Activated naive CD4-positive, alpha-beta T cell treated with Interleukin-2 at 50 U/mL for 16 hours (primary cell): ENCODE measurements at regions not wholly inside any gene's neighbourhood (a gene's known extent, or its start where the extent isn't known, plus 50 kb on each side); places are given as distances from the start of the nearest gene placed in this dataset.

Source experiments
- DNase-seq: peaks from one replicate; pipeline ENCODE4 v3.0.0-alpha.2; 2020

DNA sequence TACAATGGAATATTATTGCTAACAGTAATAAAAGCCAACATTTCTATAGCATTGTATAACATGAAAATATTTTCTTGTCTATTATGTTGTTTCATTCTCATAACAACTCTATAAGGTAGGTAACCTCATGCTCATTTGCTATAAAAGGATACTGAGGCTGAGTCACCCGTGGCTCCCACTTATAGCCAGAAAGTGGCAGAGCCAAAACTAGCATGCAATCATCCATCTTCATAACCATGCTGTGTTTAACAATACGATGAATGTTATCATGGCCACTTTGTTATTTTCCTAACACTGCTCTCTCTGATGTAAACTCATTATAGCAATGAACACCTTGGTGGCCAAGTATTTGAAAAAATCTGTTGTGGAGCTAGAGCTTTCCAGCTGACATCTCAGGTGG, 80.8 kb upstream of the JUN start:
- DNase-seq: no peak

DNA sequence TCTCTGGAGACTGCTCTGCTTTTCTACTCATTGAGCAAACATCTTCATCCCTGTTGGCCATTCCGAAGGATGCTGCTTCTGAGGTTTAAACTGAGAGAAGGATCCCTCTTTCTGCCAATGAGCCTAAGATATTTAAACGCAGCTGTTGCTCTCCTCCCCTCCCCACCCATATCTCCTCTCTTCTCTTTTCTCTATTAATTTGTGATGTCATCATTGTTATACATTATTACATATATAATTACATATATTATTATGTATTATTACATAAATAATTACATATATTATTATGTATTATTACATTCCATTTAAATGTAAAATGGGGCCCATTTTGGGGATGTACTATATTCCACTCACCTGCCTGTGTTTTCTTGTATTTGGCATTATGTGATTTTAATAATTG, 82.7 kb upstream of the JUN start:
- DNase-seq: no peak

DNA sequence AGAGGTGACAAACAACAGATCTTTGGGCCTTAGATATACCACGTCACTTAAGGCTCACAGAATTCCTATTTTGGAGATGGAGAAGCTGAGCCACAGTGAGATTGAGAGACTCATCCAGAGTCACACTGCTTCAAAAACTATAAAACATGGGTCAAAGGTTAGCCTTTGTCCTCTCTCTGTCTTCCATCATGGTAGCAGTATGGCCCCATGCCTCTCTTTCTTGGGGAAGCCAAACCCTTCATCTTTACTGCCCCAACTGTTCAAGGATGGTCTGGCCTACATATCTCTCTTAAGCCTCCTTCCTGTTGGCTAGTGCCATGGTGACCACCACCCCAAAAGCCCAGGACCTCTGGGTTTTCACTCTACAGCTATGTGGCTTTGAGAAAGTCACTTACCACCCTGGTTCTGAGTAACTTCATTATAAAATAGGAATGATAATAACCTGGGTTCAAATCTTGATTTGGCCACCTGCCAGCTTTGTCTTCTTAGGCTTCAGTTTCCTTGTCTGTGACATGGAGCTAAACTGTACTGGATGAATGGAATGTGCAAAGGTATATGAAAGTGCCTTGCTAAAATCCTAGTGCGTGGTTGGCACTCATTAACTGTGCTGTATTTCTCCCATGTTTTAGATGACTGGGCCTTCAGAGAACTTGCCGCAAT, 85.9 kb upstream of the JUN start:
- no peak for DNase-seq

DNA sequence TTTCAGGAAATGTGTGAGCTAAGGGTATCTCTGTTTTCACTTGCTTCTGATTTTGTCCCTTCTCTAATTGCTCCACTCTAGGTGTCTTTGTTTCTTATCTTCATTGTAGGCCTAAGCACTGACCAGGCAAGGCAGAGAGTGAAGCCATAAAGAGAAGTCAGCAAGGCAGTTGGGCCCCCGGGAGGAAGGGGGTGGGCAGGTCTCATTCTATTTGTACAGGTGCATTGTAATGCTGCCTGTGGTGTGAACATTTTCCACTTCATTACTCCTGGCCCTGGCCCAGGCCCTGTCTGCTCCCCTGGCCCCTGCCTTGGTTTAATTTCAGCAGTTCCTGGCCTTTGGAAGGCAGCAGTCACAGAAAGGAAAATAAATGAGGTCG, 86.4 kb upstream of the JUN start:
- DNase-seq: no peak

GRCh38 chr1:58874342-58874741, 90.5 kb upstream of the JUN start:
- no peak for DNase-seq

- DNase-seq: no peak
These were observed 91.2 kb upstream of the JUN start for GRCh38 chr1:58874757-58875755.

DNA sequence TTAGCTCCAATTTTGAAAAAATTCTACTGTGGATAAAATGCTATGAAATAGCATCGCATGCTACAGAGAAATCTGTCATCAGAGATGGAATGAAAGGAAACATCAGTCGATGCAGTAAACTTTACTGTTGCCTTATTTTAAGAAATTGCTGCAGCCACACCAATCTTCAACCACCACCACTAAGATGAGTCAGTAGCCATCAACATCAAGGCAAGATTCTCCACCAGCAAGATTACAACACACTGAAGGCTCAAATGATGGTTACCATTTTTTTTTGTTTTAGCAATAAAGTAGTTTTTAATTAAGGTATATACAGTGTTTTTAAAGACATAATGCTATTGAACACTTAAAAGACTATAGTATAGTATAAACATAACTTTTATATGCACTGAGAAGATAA, 95.6 kb upstream of the JUN start:
- no peak for DNase-seq

DNA sequence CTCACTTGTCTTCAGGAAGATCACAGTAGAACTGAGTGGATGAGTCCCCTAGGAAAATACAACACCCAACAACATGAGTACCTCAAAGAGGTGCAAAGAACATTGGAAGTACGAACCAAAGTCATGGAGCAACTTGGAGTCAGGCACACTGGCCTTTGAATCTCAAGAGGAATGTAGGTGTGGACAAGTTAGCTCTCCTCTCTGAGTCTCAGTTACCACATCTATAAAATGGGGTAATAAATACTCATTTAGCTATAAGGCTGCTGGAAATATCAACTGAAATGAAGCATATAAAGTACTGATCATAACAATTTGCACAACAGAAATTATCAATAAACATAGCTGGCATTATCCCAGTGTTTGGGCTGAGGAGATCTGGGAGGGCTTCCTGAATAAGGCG, 96.7 kb upstream of the JUN start:
- DNase-seq: no peak

DNA sequence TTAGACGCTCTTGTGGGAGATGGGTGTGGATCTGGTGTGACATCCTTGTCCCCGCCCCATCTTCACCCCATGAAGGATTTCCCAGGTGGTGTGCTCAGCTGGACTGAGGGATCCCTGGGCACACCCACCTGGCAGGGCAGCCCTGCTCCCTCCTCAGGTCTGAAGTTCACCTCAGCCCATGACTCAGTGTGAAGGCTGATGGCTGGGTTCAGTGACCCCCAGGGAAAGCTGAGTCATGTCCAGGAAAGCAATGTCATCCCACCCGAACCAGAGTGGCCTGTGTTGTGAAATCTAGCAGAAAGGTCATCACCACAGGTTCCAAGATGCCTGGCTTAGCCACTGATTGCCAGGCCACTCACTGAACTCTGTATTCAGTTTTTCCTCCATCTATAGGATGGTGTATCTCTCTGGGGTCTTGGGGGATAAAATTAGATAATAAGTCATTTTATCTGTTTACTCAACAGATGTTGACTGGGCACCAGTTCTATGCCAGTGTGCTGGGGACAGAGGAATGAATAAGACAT, 97.7 kb upstream of the JUN start:
- no peak for DNase-seq

- DNase-seq: no peak
These were observed 98.6 kb upstream of the JUN start for GRCh38 chr1:58882322-58882948.

- DNase-seq: no peak
These were observed 99.4 kb upstream of the JUN start for GRCh38 chr1:58883037-58883887.

GRCh38 chr1:58883888-58884482, 100.1 kb upstream of the JUN start:
- no peak for DNase-seq

GRCh38 chr1:58884706-58885661, 101.1 kb upstream of the JUN start:
- DNase-seq: no peak

DNA sequence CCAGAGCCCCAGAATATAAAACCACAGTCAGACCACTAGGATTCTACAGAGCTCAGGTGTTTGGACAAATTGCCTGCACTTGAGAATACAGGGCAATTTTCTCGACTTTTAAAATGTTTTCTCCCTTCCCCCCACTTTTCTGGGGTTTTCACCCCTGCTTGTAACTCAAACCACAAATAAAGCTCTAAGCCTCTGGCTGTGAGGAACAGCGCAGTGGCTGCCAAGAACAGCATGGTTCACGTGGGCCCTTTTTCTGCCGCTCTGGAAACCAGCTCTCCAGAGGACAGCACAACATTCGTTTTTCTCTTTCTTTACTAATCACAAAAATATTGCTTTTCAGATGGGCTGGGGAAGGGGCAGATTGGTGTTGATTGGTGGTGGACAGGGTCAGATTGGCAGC, 102.2 kb upstream of the JUN start:
- no peak for DNase-seq

DNA sequence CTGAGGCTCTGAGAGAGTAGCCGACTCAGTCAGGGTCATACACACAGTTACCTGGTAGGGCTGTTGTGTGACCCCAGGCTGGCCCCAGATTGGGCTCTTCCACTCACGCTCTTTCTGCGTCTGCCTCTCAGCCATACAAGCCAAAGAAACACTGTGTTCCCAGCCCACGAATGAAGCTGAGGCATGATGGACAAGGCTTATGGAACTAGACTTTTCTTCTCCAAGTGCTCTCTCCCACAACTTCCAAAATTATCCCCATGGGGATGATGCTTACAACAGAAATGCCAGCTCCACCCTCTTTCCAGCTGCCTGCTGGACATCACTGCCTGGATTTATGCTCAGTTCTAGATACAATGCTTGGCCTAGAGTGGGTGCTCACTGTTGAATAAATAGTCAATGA, 102.8 kb upstream of the JUN start:
- no peak for DNase-seq

DNA sequence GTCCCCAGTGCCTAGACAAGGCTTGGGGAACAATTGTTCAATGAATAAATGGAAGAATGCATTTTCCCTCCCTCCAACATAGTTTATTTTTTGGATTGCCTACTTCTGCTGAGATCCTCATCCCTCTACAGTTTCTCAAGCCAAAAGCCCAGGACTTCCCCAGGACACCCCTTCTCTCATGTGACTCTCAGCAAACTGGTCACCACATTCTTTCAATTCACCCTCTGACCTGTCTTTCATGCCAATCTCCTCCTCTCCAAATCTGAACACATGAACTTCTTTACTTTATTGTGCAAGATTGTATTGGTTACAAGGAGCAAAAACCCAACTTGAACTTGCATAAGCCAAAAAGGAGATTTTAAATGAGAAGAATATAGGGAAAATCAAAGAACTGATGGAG, 103.2 kb upstream of the JUN start:
- no peak for DNase-seq

GRCh38 chr1:58888833-58889232, 105.0 kb upstream of the JUN start:
- no peak for DNase-seq

DNA sequence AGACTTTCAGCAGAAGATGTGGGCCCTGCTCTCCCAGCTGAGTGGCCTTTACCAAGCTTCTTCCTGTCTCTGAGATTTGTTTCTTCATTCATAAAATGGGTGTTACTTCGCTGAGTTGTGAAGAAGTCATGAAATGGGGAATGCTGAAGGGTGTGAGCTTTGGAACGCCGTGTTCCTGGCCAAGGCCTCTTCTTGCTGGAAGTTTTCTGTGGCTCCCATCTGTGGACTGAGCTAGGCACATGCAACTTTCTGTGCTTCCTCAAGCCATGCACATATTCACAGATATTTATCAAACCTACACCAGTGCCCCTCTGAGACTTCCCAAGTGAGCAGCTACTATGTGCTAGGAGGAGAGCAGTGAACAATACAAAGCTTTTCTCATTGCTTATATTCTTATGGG, 106.3 kb upstream of the JUN start:
- no peak for DNase-seq

- no peak for DNase-seq
These were observed 106.8 kb upstream of the JUN start for GRCh38 chr1:58890609-58891008.

DNA sequence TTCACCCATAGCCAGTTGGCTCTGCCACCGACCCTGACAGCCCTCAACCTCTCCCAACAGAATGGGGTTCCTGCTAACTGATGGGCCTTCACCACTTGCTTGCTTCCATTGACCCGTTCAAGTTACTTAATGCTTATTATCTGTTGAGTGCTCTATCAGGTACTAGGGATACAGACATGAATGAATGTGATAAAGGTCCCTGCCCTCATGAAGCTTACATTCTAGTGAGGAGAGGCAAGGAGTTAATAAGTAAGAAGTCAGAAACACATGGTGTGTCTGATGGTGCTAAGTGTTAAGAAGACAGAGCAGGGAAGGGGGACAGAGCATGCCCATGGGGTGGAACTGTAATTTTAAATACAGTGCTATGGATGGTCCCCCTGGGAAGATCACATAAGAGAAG, 107.5 kb upstream of the JUN start:
- DNase-seq: no peak

DNA sequence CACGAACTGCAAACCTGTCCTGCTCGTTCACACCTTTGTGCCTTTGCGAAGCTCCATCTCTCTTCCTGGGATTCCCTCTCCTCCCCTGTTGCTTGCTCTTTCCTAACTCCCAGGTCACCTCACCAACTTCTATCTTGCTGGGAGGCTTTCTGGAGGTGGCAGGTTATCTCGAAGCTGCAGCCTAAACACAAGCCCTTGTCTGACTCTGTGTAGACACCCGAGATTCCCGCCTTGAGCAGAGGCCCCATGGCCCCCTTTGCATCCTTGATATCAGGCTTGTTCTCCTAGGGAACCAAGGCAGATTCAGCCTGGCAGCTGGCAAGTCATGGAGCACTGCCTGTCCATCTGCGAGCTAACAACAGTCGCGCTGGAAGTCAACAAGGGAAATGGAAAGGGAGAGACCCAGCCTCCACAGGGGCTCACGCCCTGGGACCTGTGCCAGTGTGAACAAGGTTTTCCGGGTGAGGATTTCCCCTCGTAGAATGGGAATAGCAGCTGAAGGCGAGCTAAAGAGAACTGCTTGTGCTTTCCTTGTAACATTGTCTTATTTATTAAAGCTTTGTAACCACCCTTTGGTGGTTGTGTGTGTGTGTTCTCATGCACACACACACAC, 109.5 kb upstream of the JUN start:
- no peak for DNase-seq
